NCI-H2227 (cell line): ENCODE measurements at regions not wholly inside any gene's neighbourhood (a gene's known extent, or its start where the extent isn't known, plus 50 kb on each side); places are given as distances from the start of the nearest gene placed in this dataset.
"Not testable (repeated sequence)": the region's sequence is repeated elsewhere in the genome, so short reads cannot be mapped to it uniquely, and the experiment has no call there.

Source experiments
- DNase-seq: peaks from one replicate; lab custom pipeline; 2025; ENCODE audit not compliant: unreplicated experiment; lab: John Stamatoyannopoulos, UW

DNA sequence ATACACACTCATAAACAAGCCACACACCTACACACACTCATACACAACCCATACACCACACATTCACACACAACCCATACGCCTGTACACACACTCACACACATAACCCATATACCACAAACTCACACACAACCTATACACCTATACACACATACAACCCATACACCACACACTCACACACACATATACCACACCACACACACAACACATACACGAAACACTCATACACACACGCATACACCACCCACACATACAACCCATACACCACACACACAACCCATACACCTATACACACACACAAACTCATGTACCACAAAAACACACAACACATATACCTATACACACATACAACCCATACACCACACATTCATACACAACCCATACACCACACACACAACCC, 164.3 kb downstream of the TMEM121 start:
- DNase-seq: no peak

GRCh38 chr14:105691321-105692109, 165.1 kb downstream of the TMEM121 start:
- DNase-seq: not testable (repeated sequence)

DNA sequence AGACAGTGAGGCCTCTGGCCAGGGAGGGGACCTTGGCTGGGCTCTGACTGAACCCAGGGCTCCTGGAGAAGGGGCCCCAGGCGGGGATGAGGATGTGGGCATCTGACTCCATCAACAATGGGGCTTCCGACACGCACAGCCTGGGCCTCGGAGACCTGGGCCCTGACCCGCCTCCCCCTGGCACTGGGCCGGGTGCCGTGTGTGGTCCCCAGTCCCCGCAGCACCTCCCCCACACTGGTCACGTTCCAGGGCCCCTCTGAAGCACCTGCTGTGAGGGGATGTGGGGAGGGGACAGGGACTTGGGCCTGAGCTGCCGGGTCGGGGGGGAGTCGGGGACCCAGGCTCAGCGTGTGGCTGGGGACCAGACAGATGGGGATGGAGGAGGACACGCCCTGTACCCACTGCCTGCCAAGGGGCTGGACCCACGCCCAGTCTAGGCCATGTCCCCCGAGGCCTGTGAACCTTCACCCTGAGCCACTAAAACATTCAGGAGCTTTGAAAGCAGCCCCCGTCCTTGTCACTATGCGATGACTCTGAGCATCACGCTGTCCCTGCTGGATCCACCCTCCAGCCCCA, 165.8 kb downstream of the TMEM121 start:
- DNase-seq: not testable (repeated sequence)

DNA sequence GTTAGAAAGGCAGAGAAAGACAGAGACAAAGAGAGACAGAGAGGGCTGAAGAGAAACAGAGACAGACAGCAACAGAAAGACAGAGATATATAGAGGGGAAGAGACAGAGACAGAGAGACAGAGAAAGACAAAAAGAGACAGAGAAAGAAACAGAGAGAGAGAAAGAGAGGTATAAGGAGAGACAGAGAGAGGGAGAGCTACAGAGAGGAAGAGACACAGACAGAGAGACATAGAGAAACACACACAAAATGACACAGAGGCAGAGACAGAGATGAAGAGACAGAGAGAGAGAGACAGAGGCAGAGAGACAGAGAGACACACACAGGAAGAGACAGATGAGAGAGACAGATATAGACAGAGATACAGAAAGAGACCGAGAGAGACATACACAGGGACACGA, 168.6 kb downstream of the TMEM121 start:
- no peak for DNase-seq

DNA sequence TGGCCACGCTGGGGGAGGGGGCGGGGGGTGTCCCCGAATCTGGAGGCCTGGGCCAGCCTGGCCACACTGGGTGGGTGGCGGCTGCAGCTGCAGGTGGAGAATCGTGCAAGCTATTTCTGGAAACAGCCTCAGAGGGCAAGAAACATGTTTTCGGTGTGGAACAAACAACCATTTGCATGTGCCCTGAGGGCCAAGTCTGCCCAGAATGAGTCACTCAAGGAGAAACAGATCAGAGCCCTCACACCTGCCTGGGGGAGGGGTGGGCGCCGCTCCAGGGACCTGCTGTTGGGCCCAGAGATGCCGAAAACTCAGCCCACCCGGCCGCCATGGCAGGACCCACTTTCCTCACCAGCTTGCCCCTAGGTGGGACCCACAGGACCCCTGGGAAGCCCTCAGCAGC, 170.0 kb downstream of the TMEM121 start:
- not testable (repeated sequence) for DNase-seq

GRCh38 chr14:105697414-105697813, 171.0 kb downstream of the TMEM121 start:
- DNase-seq: not testable (repeated sequence)

DNA sequence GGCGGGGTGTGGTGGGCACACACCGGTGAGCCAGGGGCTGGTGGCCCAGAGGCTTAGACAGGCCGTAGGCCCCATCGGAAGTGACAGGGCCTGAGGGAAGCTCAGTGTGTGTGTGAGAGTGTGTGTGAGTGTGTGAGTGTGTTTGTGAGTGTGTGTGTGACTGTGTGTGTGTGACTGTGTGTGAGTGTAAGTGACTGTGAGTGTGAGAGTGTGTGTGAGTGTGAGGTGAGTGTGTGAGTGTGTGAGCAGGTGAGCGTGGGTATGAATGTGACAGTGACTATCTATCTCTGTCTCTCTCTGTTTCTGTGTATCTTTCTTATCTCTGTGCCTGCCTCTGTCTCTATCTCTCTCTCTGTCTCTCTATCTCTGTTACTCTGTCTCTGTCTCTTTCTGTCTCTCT, 171.6 kb downstream of the TMEM121 start:
- DNase-seq: not testable (repeated sequence)

- DNase-seq: not testable (repeated sequence)
Measured at GRCh38 chr14:105698940-105699556, 172.7 kb downstream of the TMEM121 start.

DNA sequence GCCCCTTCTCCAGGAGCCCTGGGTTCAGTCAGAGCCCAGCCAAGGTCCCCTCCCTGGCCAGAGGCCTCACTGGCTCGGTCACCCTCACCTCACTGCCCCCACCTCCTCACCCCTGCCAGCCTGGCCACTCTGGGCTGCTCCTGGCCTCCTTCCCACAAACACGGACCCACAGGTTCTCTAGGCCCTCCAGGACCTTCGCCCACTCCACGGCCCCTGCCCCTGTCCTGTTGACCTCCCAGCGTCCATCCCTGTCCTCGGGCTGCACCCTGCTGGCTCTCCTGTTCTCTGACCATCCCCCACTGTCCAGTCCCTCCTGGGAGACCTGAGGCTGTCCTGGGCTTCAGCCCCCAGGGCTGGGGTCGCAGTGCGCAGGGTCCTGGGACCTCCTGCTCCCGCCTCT, 173.3 kb downstream of the TMEM121 start:
- DNase-seq: not testable (repeated sequence)

- DNase-seq: not testable (repeated sequence)
Measured at GRCh38 chr14:105700146-105700545, 173.8 kb downstream of the TMEM121 start.

- DNase-seq: no peak
Measured at GRCh38 chr14:105700622-105701288, 174.4 kb downstream of the TMEM121 start.

GRCh38 chr14:105701456-105702274, 175.3 kb downstream of the TMEM121 start:
- DNase-seq: no peak

DNA sequence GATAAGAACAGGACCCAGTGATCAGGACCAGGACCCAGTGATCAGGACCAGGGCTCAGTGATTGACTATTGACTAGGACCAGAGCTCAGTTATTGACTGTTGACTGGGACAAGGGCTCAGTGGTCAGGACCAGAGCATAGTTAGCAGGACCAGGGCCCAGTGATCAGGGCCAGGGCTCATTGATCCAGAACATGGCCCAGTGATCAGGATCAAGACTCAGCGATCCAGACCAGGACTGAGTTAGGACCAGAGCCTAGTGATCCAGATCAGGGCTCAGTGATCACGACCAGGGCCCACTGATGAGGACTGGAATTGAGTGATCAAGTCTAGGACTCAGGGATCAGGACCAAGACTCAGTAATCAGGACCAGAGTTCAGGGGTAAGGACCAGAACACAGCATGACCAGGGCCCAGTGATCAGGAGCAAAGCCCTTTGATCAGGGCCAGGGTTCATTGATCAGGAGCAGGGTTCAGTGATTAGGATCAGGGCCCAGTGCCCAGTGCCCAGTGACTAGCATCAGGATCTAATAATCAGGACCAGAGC, 176.0 kb downstream of the TMEM121 start:
- DNase-seq: no peak

DNA sequence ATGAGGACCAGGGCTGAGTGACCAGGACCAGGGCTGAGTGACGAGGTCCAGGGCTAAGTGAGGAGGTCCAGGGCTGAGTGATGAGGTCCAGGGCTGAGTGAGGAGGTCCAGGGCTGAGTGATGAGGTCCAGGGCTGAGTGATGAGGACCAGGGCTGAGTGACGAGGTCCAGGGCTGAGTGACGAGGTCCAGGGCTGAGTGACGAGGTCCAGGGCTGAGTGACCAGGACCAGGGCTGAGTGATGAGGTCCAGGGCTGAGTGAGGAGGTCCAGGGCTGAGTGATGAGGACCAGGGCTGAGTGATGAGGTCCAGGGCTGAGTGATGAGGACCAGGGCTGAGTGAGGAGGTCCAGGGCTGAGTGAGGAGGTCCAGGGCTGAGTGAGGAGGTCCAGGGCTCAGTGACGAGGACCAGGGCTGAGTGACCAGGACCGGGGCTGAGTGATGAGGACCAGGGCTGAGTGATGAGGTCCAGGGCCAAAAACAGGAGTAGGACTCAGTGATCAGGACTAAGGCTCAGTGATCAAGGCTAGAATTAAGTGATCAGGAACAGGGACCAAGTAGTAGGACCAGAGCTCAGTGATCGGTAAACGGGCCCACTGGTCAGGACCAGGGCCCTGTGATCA, 176.8 kb downstream of the TMEM121 start:
- not testable (repeated sequence) for DNase-seq

DNA sequence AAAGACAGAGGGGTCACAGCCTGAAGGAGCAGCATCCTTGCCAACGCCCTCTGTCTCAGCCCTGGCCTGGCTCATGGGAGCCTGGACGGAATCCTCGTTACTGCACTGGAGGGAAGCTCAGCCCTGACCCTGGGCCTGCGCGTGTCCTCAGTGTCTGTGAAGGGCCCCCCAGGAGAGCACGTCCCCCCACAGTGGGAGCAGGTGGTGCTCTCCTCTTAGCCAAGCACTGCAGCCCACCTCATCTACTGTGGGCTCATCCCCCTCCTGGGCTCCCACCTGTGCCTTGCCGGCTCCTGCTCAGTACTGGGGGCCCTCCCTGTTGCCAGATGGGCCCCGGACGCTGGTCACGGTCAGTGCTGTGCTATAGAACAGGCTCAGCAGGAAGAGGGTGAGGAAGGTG, 177.7 kb downstream of the TMEM121 start:
- DNase-seq: not testable (repeated sequence)

- not testable (repeated sequence) for DNase-seq
Measured at GRCh38 chr14:105704492-105704891, 178.1 kb downstream of the TMEM121 start.

DNA sequence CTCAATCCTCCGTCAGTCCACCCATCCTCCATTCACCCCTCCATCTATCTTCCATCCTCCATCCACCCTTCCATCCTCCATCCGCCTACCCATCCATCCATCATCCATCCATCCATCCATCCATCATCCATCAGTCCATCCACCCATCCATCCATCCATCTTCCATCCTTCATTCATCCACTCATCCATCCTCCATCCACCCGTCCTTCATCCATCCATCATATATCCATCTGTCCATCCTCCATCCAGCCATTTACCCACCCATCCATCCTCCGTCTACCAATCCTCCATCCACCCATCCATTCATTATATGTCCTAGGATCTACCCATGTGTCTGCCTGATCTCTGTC, 179.1 kb downstream of the TMEM121 start:
- not testable (repeated sequence) for DNase-seq

- DNase-seq: not testable (repeated sequence)
Measured at GRCh38 chr14:105705862-105706700, 179.7 kb downstream of the TMEM121 start.

DNA sequence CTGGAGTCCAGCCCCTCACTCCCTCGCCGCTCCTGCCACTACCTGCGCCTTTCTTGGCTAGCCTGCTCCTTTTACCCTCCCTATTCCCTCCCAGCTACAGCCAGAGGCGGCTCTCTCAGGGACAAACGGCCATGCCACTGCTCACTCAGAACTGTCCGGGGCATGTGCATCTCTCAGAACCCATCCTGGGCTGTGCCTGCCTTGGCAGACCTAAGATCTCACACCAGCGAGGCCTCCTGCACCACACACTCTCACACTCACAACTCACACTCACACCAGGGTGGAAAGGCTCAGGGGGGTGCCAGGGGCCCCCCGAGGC, 180.3 kb downstream of the TMEM121 start:
- not testable (repeated sequence) for DNase-seq
